ENCODE measurements at regions not wholly inside any gene's neighbourhood (a gene's known extent, or its start where the extent isn't known, plus 50 kb on each side); places are given as distances from the start of the nearest gene placed in this dataset.

- H3K4me3 ChIP-seq (ENCODE audit: low read depth, low read length): no peak overlapping the region
- TF ChIP-seq CTCF (IDR thresholded peaks at IDR 0.05; ENCODE audit: low read depth, low read length): no peak
- DNase-seq (ENCODE audit: low read depth, low spot score): no peak
- in situ Hi-C loops (cut with HindIII; ENCODE audit: low sequenced_read_pairs): no loop called here
These were observed 701.3 kb downstream of the UQCRFS1 start for GRCh38 chr19:28511655-28512054.

- H3K4me3 ChIP-seq (ENCODE audit: low read depth, low read length): no peak overlapping the region
- in situ Hi-C loops (cut with HindIII; ENCODE audit: low sequenced_read_pairs): no loop called here
- no peak for TF ChIP-seq CTCF (IDR thresholded peaks at IDR 0.05; ENCODE audit: low read depth, low read length)
- DNase-seq (ENCODE audit: low read depth, low spot score): no peak
These were observed 703.7 kb downstream of the UQCRFS1 start for GRCh38 chr19:28509079-28509895.

- TF ChIP-seq CTCF (IDR thresholded peaks at IDR 0.05; ENCODE audit: low read depth, low read length): no peak
- DNase-seq (ENCODE audit: low read depth, low spot score): no peak
- H3K4me3 ChIP-seq (ENCODE audit: low read depth, low read length): no peak overlapping the region
- in situ Hi-C loops (cut with HindIII; ENCODE audit: low sequenced_read_pairs): no loop called here
These were observed 704.3 kb downstream of the UQCRFS1 start for GRCh38 chr19:28508666-28509065.

GRCh38 chr19:28505933-28506332, 707.0 kb downstream of the UQCRFS1 start:
- TF ChIP-seq CTCF (IDR thresholded peaks at IDR 0.05; ENCODE audit: low read depth, low read length): no peak
- no peak overlapping the region for H3K4me3 ChIP-seq (ENCODE audit: low read depth, low read length)
- in situ Hi-C loops (cut with HindIII; ENCODE audit: low sequenced_read_pairs): no loop called here
- no peak for DNase-seq (ENCODE audit: low read depth, low spot score)

GRCh38 chr19:28505134-28505533, 707.8 kb downstream of the UQCRFS1 start:
- DNase-seq (ENCODE audit: low read depth, low spot score): no peak

GRCh38 chr19:28504727-28505126, 708.2 kb downstream of the UQCRFS1 start:
- TF ChIP-seq CTCF (IDR thresholded peaks at IDR 0.05; ENCODE audit: low read depth, low read length): no peak
- H3K4me3 ChIP-seq (ENCODE audit: low read depth, low read length): no peak overlapping the region
- no peak for DNase-seq (ENCODE audit: low read depth, low spot score)
- in situ Hi-C loops (cut with HindIII; ENCODE audit: low sequenced_read_pairs): no loop called here

More at GRCh38 chr19:28505134-28505533, 707.8 kb downstream of the UQCRFS1 start:
- no peak overlapping the region for H3K4me3 ChIP-seq (ENCODE audit: low read depth, low read length)
- in situ Hi-C loops (cut with HindIII; ENCODE audit: low sequenced_read_pairs): no loop called here
- TF ChIP-seq CTCF (IDR thresholded peaks at IDR 0.05; ENCODE audit: low read depth, low read length): no peak

All from astrocyte of the spinal cord (primary cell).